ENCODE measurements at regions not wholly inside any gene's neighbourhood (a gene's known extent, or its start where the extent isn't known, plus 50 kb on each side); places are given as distances from the start of the nearest gene placed in this dataset.

DNA sequence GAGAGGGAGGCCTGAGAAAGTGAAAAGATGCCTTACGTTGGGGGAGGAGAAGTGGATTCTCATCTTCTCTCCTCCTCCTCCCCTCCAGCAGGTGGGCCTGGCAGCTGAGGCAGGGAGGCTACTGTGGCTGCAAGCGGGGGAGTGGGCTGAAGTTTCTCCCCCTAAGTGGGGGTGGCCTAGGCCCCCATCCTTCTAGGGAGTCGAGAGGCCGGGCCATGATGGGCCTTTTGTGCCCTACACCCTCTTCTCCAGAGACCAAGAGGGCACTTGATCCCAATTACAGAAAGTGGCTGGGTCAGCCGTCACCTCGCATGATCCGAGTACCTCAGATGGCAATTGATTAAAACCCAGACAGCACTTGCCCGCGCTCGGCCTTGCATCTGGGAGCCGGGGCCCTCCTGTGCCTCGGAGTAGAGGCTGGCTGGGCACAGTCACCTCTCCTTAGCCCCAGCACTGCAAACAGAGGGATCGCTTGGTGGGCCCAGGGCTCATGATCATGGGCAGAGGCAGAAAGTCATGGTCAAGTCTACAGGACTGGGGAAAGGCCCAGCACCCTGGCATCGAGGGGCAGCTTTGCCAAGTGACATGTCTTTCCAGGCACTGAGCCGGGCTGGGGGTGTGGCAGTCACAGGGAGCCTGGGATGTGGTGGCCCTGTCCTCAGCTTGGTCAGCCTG lies 78.3 kb downstream of the IRX5 start:
- no peak for DNase-seq (ENCODE audit: low read depth, low spot score)
- dilution Hi-C loops (cut with MboI; ENCODE audit: extremely low pct_ligation_motif_present, low sequenced_read_pairs) (no loop called here), intact Hi-C loops (cut with micrococcal nuclease) (no loop called here)
- Histone ChIP-seq H3K27me3 (ENCODE audit: control insufficient read depth in 2 of 2, insufficient read depth in 2 of 2, low read length in 2 of 2) (no peaks in the 10 kb centered on the region), H3K9me1 (replicated peaks; ENCODE audit: control insufficient read depth, extremely low read depth, insufficient read depth, low read length) (no peaks in the 10 kb centered on the region), H4K20me1 (replicated peaks; ENCODE audit: control insufficient read depth, extremely low read depth, insufficient read depth, low read length) (no peaks in the 10 kb centered on the region), H3K9ac (replicated peaks; ENCODE audit: extremely low read depth, insufficient read depth, low read length) (no peak overlapping the region), H3K36me3 (ENCODE audit: control insufficient read depth in 2 of 2, extremely low read depth in 1 of 2, insufficient read depth in 2 of 2, low read length in 2 of 2) (no peaks in the 10 kb centered on the region), H3K79me2 (ENCODE audit: control insufficient read depth, insufficient read depth, low read length) (no peaks in the 10 kb centered on the region), H3K4me1 (ENCODE audit: control insufficient read depth, extremely low read depth, insufficient read depth, low read length) (no peaks in the 10 kb centered on the region), H3K9me3 (replicated peaks; ENCODE audit: control insufficient read depth, insufficient read depth, low read length) (no peaks in the 10 kb centered on the region), H3K27ac (ENCODE audit: insufficient read depth, low read depth, low read length) (no peak overlapping the region), H2AFZ (ENCODE audit: low read depth, low read length) (no peak overlapping the region), H3K4me3 (replicated peaks in 1 of 3; ENCODE audit: insufficient read depth in 1 of 3, low read depth in 1 of 3, low read length in 3 of 3) (no peak overlapping the region), H3K4me2 (ENCODE audit: insufficient read depth, low read length) (no peak overlapping the region)
- no TSS peak for BruUV-seq (replicated peaks)
- ChIA-PET CTCF (no interaction called here), POLR2A (no interaction called here)
- TF ChIP-seq MYC (IDR thresholded peaks at IDR 0.05; ENCODE audit: low read depth, low read length) (no peak), POLR2AphosphoS5 (IDR thresholded peaks at IDR 0.05; ENCODE audit: insufficient read depth, low read depth, low read length) (no peak), POLR2A (IDR thresholded peaks at IDR 0.05; ENCODE audit: low read depth, low read length) (no peak), FOS (IDR thresholded peaks at IDR 0.05; ENCODE audit: borderline replicate concordance, insufficient read depth, low read length) (no peak), EZH2 (IDR thresholded peaks at IDR 0.05; ENCODE audit: borderline replicate concordance, low read depth, low read length, severe bottlenecking) (no peak), GATA2 (IDR thresholded peaks at IDR 0.05; ENCODE audit: insufficient read depth, insufficient read length, low read depth, low read length) (no peak)
- TF ChIP-seq, protein P1, sequence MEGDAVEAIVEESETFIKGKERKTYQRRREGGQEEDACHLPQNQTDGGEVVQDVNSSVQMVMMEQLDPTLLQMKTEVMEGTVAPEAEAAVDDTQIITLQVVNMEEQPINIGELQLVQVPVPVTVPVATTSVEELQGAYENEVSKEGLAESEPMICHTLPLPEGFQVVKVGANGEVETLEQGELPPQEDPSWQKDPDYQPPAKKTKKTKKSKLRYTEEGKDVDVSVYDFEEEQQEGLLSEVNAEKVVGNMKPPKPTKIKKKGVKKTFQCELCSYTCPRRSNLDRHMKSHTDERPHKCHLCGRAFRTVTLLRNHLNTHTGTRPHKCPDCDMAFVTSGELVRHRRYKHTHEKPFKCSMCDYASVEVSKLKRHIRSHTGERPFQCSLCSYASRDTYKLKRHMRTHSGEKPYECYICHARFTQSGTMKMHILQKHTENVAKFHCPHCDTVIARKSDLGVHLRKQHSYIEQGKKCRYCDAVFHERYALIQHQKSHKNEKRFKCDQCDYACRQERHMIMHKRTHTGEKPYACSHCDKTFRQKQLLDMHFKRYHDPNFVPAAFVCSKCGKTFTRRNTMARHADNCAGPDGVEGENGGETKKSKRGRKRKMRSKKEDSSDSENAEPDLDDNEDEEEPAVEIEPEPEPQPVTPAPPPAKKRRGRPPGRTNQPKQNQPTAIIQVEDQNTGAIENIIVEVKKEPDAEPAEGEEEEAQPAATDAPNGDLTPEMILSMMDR (IDR thresholded peaks at IDR 0.05; ENCODE audit: extremely low read depth in 1 of 2, insufficient read depth in 1 of 2, low read depth in 1 of 2, low read length in 2 of 2), result no peak
- TF ChIP-seq, protein P2, sequence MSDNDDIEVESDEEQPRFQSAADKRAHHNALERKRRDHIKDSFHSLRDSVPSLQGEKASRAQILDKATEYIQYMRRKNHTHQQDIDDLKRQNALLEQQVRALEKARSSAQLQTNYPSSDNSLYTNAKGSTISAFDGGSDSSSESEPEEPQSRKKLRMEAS (IDR thresholded peaks at IDR 0.05; ENCODE audit: insufficient read depth, insufficient read length), result no peak
- no peak for FAIRE-seq

All from endothelial cell of umbilical vein (primary cell).